HG03175 (cell line): ENCODE measurements at regions not wholly inside any gene's neighbourhood (a gene's known extent, or its start where the extent isn't known, plus 50 kb on each side); places are given as distances from the start of the nearest gene placed in this dataset.

Source experiments
- ATAC-seq: cut with Tn5 transposase; IDR thresholded peaks from one replicate; pipeline ENCODE4 v1.9.1; 2021; ENCODE audit warnings: mild to moderate bottlenecking, moderate library complexity; ENCODE audit not compliant: unreplicated experiment

DNA sequence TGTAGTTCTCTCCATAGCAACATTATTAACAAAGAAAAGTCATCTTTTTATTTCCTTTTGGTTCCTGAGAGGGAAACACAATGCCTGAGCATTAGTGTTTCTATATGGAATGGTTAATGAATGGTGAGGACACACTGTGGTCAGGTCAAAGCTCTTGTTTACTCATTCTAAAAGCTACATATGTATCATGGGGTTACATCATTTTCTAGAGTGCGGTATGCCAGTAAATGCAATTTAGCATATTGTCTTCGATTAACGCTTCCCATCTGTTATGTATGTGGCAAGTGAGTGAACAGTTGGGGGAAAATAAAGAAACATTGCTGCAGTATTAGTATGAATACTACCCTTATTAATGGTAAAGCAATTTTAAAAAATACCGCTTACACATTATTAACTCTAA, 1152.2 kb upstream of the SPRY2 start:
- peak; percentile 95 for ATAC-seq

GRCh38 chr13:81492449-81492848, 1151.5 kb upstream of the SPRY2 start:
- ATAC-seq: no peak

DNA sequence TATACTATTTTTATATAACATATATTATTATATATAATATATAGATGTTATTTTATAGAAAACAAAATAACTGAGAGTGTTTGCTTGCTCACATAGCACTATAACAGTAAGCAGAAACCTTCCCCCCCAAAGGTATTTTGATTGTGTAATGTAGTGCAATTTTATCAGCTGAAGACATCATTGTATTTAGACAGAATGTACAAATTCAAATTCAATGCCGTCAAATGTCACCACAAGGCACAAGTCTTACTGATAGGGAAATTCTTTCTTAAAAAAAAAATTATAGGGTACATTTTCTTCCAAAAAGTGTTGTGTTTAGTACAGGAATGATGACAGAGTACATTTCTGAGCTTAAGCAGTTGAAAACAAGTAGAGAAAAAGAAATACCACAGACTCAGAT, 1147.1 kb upstream of the SPRY2 start:
- no peak for ATAC-seq

DNA sequence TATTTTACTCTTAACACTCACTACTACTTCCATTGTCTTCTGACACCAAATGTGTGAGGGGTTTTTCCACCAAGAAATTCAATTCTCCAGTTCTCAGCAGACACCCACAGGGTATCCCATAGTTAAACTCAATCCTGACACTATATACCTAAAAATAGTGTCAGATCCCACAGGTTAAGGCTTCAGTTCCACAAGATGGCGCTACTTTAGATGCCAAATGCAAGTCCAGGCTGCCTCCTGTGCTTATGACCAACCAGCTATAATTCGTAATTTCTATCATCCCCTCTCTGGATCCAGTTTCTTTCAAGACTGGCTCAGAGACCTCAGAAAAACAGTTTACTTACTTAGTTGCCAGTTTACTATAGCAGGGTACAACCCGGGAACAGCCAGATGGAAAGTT, 1146.2 kb upstream of the SPRY2 start:
- ATAC-seq: no peak

- ATAC-seq: no peak
Observed at GRCh38 chr13:81480634-81481033, 1139.7 kb upstream of the SPRY2 start.

- no peak for ATAC-seq
Observed at GRCh38 chr13:81473366-81473899, 1132.5 kb upstream of the SPRY2 start.

- no peak for ATAC-seq
Observed at GRCh38 chr13:81458170-81458569, 1117.2 kb upstream of the SPRY2 start.

DNA sequence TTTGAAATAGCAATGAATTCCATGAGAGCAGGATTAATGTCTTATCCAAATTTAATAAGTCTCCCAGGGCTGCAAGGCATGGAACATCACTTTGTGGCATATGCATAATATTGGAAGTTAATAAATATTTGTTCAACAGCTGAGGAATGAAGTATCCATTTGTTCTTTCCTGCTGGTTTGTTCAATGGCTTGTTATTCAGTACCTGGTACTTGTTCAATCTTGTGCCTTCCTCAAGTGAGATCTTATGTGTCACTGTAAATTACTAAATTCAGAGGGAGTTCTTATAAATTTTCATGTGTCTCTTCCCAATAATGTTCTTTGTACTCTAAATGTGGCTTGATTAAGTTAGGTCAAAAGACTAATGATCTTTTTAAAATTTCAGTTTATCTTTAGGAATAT, 1105.5 kb upstream of the SPRY2 start:
- no peak for ATAC-seq

DNA sequence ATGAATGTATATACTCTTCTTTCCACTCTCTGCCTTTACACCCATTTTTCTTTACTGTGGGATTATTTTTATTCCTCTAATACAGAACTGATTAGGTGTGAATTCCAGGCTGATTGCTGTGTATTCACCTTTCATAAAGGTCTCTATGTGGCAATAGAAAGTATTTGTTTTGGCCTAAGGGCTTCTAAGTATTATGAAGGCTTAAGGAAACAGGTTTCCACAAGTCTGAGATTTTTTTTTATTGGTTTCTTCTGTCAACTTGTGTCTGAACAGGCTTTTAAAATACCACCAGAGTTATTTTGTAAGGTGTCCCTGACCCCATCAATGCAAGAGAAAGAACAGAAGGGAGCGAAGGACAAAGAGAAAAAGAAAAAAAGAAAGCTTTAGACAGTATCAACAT, 1102.0 kb upstream of the SPRY2 start:
- no peak for ATAC-seq

DNA sequence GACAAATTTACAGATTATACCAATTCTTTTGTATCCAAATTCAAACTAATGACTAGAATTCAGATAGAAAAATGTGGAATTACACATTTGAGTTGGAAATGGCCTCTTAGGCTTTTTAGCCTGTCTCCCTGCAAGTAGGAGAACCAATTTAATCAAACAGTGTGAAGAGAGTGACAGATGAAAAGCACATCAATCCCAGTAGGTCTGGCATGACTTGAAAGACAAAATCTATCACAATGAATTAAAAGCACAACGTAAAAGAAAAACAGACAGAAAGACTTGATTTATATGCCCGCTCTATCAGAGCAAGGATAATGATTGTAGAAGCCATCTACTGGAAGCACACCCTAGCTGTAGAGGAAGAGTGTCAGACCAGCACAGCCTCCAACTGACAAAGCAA, 1084.4 kb upstream of the SPRY2 start:
- ATAC-seq: no peak

DNA sequence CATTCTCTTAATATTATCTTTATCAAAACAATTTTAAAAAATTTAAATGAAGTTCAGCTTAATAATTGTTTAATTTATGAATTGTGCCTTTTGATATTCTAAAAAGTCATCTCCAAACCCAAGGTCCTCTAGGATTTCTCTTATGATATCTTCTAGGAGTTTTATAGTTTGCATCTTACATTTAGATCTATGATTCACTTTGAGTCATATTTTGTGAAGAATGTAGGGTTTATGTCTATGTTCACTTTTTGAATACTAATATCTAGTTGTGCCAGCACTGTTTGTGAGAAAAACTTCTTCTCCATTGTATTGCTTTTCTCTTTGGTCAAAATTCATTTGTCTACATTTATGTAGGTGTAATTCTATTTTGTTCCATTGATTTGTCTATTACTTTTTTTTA, 1068.4 kb upstream of the SPRY2 start:
- no peak for ATAC-seq

- no peak for ATAC-seq
Observed at GRCh38 chr13:81408647-81409046, 1067.7 kb upstream of the SPRY2 start.

GRCh38 chr13:81406639-81407292, 1065.8 kb upstream of the SPRY2 start:
- peak; percentile 90 for ATAC-seq

DNA sequence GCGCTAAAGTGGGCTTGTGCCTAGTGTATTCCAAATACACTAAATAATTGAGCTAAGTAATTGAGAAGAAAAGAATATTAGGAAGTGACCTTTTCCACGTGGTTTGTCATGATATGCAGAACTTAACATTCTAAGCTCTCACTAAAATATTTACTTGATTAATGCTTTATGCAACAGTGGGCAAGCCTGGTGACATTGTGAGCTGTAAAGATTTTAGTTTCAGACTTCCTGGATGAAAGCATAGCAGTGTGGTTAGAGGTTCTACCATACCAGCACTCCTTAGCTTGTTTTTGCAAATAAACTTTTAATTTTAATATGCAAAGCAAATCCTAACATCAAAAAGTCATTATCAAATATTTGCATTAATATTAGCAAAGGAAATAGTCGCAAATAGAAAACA, 1065.1 kb upstream of the SPRY2 start:
- ATAC-seq: no peak

DNA sequence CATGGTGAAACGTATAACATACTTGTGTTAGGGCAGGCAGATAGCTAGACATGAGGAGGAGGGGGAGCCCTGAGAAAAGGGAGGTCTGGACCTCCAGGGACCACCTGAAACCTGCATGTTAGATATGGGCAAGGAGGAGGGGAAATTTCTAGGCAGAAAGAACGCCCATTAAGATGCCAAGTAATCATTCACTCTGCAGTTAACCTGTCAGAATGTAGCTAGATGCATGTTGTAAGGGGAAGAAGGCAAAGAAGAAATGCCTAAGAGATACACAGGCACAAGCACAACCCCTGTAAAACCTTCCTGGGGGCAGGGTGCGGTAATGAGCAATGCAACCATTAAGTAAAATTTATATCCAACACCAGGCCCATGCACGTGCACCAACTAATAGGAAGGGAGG, 1055.3 kb upstream of the SPRY2 start:
- no peak for ATAC-seq

DNA sequence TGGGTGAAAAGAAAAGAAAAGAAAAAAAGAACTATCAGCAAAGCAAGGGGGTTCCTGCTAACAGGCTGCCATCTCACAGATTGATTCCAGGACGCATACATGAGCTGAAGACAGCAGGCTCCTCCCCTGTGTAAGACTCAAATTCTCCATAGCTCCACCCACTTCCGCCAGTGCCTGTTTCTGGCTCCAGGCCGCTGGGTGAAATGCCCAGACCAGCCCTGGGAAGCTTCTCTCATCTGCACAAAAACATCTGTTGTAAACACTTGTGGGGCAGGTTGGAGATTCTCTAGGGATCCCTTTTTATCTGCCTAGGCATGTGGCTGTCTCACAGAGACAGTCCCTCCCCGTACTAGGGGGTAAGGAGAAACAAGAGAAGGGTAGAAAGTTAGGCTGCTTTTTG, 1054.4 kb upstream of the SPRY2 start:
- ATAC-seq: no peak

DNA sequence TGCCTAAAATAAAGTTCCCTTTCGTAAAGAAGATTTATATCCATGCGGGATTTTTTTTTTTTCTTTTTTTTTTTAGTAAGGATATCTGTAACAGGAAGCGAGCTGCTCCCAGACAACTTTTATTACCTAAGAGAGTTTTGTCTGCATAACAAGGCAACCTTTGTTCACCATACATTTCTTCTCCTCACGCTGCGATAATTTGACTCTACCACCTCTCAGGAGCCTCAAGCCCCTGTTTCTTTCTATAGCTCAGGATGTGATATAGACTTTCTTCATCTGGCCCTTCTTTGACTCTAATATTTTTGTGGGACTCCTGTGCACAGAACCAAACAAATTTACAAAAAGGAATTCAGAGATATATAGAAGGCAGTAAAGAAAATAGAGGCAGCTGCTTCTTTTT, 1053.7 kb upstream of the SPRY2 start:
- ATAC-seq: no peak

DNA sequence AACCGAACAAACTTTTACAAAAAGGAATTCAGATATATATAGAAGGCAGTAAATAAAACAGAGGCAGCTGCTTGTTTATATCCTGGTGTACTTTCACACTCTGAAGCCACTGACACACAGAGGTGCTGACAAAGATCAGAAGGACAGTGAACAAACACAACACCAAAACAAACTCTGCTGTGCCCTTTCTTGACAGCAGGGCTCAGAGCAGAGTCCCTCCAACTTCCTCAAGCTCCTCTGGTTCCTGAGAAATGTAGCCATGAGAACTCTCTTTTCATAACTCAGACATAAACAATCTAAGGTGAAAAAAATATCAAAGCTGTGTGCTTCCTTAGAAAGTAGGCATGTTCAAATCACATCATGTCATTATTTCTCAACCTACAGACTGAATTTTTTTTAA, 1052.8 kb upstream of the SPRY2 start:
- no peak for ATAC-seq

DNA sequence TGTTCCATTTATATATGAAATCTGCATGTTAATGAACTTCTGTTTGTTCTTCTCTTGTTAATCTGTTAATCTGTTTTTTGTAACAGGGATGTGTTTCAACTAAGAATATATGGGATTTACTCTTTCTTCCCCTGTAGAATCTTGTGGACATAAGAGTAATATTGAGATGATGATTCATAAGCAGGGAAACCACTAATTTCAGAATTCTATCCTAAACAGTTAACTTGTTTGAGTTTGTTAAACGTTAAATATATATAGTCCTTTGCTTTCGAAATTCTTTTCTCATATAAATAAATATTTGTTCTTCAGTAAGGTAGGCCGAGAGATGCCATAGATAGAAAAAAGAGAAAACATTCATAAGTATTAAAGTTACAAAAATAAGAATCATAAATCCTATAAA, 1052.2 kb upstream of the SPRY2 start:
- no peak for ATAC-seq

DNA sequence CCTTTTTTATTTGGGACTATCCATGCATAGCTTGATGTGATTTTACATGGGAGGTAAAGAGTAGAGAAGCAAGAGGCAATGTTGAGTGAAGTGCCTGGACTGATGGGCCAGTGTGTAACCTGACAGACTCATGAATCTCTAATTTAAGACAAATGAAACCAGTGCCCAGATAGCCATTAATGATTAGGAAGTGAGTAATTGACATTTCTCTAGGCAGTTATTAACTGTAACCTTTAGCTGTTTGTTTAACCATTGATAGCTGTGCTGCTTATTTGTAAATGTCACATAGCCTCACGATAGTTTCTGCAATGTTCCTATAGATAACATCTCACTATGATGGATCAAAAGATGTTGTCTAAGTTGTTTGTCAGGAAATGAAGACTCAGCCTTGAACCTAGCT, 1047.5 kb upstream of the SPRY2 start:
- peak; percentile 59 for ATAC-seq

DNA sequence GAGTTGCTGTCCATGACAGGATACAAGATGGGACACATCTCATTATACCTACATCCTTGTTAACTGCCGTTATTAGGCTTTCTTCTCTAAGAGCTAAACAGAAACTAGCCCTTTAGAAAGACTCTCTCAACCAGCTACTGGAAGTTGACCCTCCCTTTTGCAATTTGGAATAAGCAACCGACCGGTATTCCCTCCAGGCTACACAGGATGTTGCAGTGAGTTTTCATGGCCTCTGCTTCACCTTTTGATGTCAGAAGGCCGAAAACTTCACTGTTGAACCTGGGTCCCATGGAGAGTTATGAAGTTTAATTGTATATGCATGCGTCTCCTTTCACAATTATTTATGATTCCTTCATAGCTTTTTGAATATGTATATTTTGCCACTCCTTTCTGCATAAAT, 1042.5 kb upstream of the SPRY2 start:
- ATAC-seq: no peak

GRCh38 chr13:81382246-81382645, 1041.3 kb upstream of the SPRY2 start:
- no peak for ATAC-seq

DNA sequence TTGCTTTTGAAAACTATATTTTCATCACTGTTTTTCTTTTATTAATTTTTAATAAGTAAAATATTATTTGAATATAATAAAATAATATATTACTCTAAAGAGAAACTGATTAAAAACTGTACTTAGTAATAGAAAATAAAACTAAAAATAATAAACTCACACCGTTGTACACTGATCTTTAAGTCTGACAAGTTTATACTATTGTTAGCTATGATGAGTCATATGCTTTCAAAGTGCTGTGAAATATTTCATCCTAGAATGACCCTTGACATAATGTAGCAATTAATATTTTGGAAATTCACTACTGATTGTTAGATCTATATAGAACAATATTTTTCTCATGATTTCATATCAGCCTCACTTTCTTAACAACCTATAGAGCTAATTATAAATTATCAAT, 1040.6 kb upstream of the SPRY2 start:
- peak; percentile 68 for ATAC-seq
